NCI-H345 treated with DMSO at 0.1 percent for 48 hours (cell line): ENCODE measurements at regions not wholly inside any gene's neighbourhood (a gene's known extent, or its start where the extent isn't known, plus 50 kb on each side); places are given as distances from the start of the nearest gene placed in this dataset.
"Not testable (repeated sequence)": the region's sequence is repeated elsewhere in the genome, so short reads cannot be mapped to it uniquely, and the experiment has no call there.

Experiments
- DNase-seq: peaks from one replicate; lab custom pipeline; 2025; ENCODE audit not compliant: unreplicated experiment; lab: John Stamatoyannopoulos, UW

- DNase-seq: no peak
These were observed 486.6 kb upstream of the CDH11 start for GRCh38 chr16:65608455-65608854.

- DNase-seq: no peak
These were observed 482.9 kb upstream of the CDH11 start for GRCh38 chr16:65604771-65605170.

GRCh38 chr16:65601781-65602180, 479.9 kb upstream of the CDH11 start:
- DNase-seq: no peak

DNA sequence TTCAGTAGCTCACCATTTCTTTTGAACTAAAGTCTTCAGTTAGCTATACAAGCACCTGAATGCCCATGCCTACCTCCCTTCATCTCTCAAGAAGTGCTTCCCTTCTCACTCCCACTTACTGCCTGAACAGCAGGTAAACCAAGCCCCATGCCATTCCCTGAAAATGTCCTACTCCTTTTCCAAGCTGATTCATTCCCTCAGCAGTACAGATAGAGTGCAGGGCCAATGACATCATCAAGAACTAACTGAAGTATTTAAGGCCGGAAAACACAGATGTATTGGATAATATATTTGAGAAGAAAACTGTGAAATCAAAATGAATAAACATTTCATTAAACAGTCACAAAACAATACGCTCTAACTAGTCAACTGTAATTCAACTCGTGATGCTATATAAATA, 478.8 kb upstream of the CDH11 start:
- DNase-seq: no peak

GRCh38 chr16:65600046-65600445, 478.2 kb upstream of the CDH11 start:
- DNase-seq: no peak

DNA sequence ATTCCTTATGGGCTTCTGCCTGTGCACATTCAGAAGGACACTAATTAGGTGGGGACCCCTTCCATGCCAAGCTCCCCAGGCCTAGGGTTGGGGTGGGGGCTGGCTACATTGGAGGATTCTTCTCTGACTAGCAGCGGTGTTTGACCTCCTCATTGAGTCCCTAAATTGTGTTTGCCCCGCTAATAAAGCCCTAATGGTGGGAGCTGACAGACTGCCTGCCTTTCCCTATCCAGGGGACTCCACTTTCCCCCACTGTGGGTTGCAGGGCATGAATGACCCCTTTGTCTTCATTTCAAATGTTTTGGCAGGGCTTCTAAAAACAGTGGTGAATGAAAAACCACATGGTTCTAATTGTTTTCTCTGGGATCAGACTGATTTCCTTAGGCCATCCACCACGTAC, 476.8 kb upstream of the CDH11 start:
- DNase-seq: no peak

DNA sequence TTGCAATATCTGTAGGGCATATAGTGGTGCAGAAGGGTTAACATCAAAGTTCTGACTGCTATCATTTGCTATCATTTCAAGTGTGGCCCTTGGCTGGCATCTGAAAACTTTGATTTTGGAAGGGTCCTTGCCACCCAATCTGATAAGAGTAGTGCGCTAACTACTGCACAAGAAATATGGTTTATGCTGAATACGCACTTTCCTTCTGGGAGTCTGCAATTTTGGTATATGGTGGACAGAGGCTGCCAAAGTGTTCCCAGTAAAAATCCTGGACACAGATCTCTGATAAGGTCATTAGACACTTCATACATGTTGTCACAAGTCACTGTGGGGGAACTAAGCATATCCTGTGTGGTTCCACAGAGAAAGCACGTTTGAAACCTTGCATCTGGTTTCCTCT, 461.6 kb upstream of the CDH11 start:
- DNase-seq: no peak

- DNase-seq: no peak
These were observed 457.2 kb upstream of the CDH11 start for GRCh38 chr16:65579050-65579449.

GRCh38 chr16:65576631-65577030, 454.8 kb upstream of the CDH11 start:
- DNase-seq: no peak

DNA sequence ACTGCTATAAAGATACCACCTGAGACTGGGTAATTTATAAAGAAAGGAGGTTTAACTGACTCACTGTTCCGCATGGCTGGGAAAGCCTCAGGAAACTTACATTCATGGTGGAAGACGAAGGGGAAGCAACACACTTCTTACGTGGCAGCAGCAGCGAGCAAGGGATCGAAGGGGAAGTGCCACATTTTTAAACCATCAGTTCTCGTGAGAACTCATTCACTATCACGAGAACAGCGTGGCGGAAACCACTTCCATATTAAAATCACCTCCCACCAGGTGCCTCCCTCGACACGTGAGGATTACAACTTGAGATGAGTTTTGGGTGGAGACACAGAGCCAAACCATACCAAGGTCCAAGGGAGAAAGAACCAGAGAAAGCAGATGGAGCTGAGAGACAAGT, 454.3 kb upstream of the CDH11 start:
- no peak for DNase-seq

GRCh38 chr16:65574326-65574966, 452.6 kb upstream of the CDH11 start:
- DNase-seq: no peak

- no peak for DNase-seq
These were observed 450.3 kb upstream of the CDH11 start for GRCh38 chr16:65572156-65572555.

- no peak for DNase-seq
These were observed 448.4 kb upstream of the CDH11 start for GRCh38 chr16:65570261-65570660.

- no peak for DNase-seq
These were observed 438.0 kb upstream of the CDH11 start for GRCh38 chr16:65559846-65560245.

DNA sequence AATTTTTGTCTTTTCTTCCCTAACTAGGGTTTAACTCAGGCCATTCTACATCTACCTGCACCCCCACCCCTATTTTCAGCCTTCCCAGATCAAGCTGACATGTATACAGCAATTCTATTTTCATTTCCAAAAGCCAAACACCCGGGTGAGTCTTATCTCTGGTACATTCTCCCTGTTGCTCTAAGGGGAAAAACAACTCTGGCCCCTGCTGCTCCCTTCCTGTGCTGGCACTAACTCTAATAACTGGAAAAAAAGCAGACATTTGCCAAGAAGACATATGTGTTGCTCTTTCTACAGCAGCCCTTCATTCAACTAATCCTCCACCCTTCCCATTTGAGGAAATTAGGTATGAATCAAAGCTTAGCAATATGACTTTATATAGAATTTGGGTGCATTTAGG, 427.8 kb upstream of the CDH11 start:
- not testable (repeated sequence) for DNase-seq

GRCh38 chr16:65548470-65548869, 426.6 kb upstream of the CDH11 start:
- no peak for DNase-seq

GRCh38 chr16:65547772-65548446, 426.0 kb upstream of the CDH11 start:
- DNase-seq: no peak

- DNase-seq: no peak
These were observed 424.5 kb upstream of the CDH11 start for GRCh38 chr16:65546353-65546791.

- DNase-seq: no peak
These were observed 423.6 kb upstream of the CDH11 start for GRCh38 chr16:65545413-65545956.

- DNase-seq: no peak
These were observed 422.2 kb upstream of the CDH11 start for GRCh38 chr16:65543781-65544740.

GRCh38 chr16:65541646-65542045, 419.8 kb upstream of the CDH11 start:
- DNase-seq: no peak
